ENCODE measurements at regions not wholly inside any gene's neighbourhood (a gene's known extent, or its start where the extent isn't known, plus 50 kb on each side); places are given as distances from the start of the nearest gene placed in this dataset.

DNA sequence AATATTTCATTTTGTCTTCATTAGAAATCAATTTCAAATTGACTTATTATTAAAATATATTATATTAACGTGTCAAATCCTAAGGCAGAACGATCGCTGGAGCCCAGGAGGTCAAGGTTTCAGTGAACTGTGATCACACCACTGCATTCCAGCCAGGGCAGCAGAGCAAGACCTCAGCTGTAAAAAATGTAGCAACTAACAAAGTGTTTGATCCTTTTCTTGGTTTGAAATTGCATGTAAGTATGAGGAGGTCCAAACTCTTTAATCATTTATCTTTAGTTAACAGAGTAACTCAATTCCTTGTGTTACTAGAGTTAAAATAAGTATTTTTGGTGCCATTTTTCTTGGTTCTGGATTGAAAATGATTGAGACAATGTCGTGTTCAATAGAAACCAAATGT, 1033.9 kb downstream of the NLGN4X start:
- peak; percentile 41 for DNase-seq (ENCODE audit: low read depth)
- no peak overlapping the region for H3K4me3 ChIP-seq (ENCODE audit: low read depth, low read length)
- TF ChIP-seq, protein P1, sequence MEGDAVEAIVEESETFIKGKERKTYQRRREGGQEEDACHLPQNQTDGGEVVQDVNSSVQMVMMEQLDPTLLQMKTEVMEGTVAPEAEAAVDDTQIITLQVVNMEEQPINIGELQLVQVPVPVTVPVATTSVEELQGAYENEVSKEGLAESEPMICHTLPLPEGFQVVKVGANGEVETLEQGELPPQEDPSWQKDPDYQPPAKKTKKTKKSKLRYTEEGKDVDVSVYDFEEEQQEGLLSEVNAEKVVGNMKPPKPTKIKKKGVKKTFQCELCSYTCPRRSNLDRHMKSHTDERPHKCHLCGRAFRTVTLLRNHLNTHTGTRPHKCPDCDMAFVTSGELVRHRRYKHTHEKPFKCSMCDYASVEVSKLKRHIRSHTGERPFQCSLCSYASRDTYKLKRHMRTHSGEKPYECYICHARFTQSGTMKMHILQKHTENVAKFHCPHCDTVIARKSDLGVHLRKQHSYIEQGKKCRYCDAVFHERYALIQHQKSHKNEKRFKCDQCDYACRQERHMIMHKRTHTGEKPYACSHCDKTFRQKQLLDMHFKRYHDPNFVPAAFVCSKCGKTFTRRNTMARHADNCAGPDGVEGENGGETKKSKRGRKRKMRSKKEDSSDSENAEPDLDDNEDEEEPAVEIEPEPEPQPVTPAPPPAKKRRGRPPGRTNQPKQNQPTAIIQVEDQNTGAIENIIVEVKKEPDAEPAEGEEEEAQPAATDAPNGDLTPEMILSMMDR (conservative IDR thresholded peaks at IDR 0.05; ENCODE audit: low read depth, low read length): no peak

DNA sequence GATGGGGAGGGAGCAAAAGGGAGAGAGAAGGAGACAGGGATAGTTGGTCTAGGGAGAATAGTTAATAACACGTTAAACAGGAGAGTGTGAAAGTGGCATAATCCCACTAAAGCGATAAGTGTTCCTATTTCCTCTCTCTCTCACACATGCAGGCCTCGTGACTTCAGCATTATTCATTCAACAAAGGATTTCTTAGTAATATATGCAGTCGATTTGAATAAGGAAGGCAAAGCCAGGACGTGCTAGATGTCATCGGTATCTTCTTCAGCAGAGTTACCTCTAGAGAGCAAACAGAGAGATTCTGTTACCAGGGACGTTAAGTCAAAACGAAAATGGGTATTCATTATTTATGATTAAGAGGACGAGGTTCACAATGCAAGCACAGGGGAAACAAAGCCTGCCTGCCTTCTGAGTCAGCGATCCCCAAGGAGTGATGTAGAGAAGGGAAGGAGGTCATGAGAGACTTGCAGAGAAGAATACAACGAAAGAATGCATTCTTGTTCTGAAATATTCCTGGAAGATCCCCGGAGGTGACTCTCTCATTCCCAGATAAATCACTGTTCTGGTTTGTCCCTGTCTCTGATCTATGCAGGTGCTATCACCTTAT, 1048.4 kb downstream of the NLGN4X start:
- no peak for DNase-seq (ENCODE audit: low read depth)
- no peak overlapping the region for H3K4me3 ChIP-seq (ENCODE audit: low read depth, low read length)
- TF ChIP-seq, protein P1 (conservative IDR thresholded peaks at IDR 0.05; ENCODE audit: low read depth, low read length): no peak

DNA sequence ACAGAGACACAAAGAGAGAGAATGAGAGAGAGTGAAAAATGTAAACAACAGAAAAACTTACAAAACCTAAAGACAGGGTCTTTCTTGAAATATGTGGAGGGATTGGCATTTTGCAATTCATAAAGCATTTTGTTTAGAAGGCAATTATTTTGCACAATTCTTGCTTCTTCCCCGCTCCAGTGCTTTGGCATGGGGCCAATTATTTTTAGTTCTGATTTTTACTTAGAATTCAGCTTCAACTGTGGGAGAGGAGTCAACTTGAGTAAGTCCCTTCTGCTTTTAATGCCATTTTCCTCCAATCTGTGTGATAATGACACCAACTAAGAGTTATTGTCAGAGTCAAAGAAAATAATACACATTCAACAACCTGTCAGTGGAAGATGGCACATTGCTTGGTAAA, 1051.9 kb downstream of the NLGN4X start:
- TF ChIP-seq, protein P1 (conservative IDR thresholded peaks at IDR 0.05; ENCODE audit: low read depth, low read length): no peak
- no peak for DNase-seq (ENCODE audit: low read depth)
- peak overlapping the region; percentile 43 for H3K4me3 ChIP-seq (ENCODE audit: low read depth, low read length)

DNA sequence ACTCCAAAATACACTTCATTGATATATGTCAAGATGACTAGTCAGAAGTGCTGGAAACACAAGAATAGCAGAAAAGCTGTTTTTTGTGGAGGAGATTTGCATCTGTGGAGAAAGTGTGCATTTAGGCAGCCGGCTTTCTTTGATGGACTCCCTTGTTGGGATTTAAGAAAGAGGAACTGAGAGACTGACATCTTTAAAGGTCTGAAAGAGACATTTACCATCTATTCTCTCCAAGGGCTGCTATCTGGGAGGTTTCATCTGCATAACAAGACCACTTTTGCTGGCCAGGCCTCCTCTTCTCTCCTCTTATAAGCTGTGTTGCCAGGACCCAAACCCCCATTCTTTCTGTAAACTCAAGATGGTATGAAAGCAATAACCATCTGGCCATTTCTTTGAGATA, 1065.0 kb downstream of the NLGN4X start:
- TF ChIP-seq, protein P1 (conservative IDR thresholded peaks at IDR 0.05; ENCODE audit: low read depth, low read length): no peak
- no peak overlapping the region for H3K4me3 ChIP-seq (ENCODE audit: low read depth, low read length)
- no peak for DNase-seq (ENCODE audit: low read depth)

DNA sequence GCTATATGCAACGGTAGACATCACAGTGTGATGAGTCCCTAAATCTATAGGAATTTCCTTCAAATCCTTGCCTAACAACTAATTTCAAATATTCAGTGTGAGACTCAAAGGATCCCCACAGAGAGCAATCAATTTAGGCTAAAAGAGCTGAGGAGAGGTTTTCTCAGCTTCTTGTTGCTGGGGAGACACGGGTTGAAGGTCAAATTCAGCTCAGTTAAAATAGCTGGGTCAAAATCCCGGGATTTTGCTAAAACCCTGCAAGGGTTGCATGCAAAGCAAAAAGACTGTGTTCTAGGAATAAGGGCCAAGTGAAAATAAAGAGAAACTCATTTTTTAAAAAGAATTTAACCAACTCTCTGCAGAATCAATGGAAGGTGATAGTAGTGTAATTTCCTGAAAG, 1073.4 kb downstream of the NLGN4X start:
- H3K4me3 ChIP-seq (ENCODE audit: low read depth, low read length): no peak overlapping the region
- TF ChIP-seq, protein P1 (conservative IDR thresholded peaks at IDR 0.05; ENCODE audit: low read depth, low read length): no peak
- DNase-seq (ENCODE audit: low read depth): no peak

DNA sequence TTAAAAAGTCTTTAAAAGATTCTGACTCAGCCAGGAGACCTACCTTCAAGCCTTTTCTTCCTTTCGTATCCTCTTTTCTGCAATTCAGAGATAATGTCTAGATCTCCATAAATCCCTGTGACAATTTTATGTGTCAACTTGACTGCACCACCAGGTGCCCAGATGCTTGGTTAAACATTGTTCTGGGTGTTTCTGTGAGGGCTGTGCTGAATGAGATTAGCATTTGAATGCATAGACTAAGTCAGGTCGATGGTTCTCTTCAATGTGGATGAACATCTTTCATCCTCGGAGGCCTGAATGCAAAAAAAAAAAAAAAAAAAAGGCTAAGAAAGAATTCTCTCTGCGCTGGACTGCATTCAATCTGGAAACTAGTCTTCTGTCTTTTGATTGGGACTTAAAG, 1082.7 kb downstream of the NLGN4X start:
- H3K4me3 ChIP-seq (ENCODE audit: low read depth, low read length): no peak overlapping the region
- no peak for DNase-seq (ENCODE audit: low read depth)
- TF ChIP-seq, protein P1 (conservative IDR thresholded peaks at IDR 0.05; ENCODE audit: low read depth, low read length): no peak

DNA sequence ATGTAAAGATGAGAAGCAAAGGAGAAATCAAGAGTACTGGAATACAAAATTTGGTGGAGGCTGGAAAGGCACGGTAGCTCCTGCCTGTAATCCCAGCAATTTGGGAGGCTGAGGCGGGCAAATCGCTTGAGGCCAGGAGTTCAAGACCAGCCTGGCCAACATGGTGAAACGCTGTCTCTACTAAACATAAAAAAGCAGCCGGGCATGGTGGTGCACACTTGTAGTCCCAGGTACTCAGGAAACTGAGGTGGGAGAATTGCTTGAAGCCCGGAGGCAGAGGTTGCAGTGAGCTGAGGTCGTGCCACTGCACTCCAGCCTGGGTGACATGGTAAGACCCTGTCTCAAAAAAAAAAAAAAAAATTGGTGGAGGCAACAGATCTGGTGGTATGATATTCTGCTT, 1086.0 kb downstream of the NLGN4X start:
- TF ChIP-seq, protein P1 (conservative IDR thresholded peaks at IDR 0.05; ENCODE audit: low read depth, low read length): no peak
- DNase-seq (ENCODE audit: low read depth): no peak
- H3K4me3 ChIP-seq (ENCODE audit: low read depth, low read length): no peak overlapping the region
